Panc1 (cell line): ENCODE measurements at regions not wholly inside any gene's neighbourhood (a gene's known extent, or its start where the extent isn't known, plus 50 kb on each side); places are given as distances from the start of the nearest gene placed in this dataset.

Experiments
- ATAC-seq: fragments of 200-7000 bp; cut with Tn5 transposase; 2 replicates; pipeline ENCODE4 v1.9.1; 2020; ENCODE audit warnings: mild to moderate bottlenecking, moderate library complexity
- BruUV-seq: library from RNA; stranded (reverse); fragments of 400-500 nt; replicated peaks from 2 replicates; lab custom pipeline; 2021; lab: Mats Ljungman, UMichigan
- CTCF ChIA-PET: fragments of 300-600 bp; sonication (Branson Sonifier 250); formaldehyde crosslinking; loops from one replicate; lab custom pipeline; 2022; ENCODE audit warnings: antibody characterized with exemption; lab: Charles Lee
- POLR2A ChIA-PET: fragments of 300-600 bp; sonication (Branson Sonifier 250); formaldehyde crosslinking; loops from one replicate; lab custom pipeline; 2022; ENCODE audit warnings: antibody characterized with exemption; lab: Charles Lee
- DNase-seq: peaks from one replicate; pipeline ENCODE4 v3.0.0-alpha.2; 2010; ENCODE audit warnings: low read depth, low spot score
- H3K27ac ChIP-seq: 2 replicates; pipeline ENCODE4 v1.5.1; 2011; ENCODE audit warnings: mild to moderate bottlenecking, low read length, inconsistent platforms
- H3K27me3 ChIP-seq: fragments of 200-500 bp; sonication (Bioruptor generic); 2 replicates; pipeline ENCODE4 v1.6.0; 2014; ENCODE audit warnings: low read length, inconsistent platforms; ENCODE audit not compliant: control insufficient read depth, insufficient read depth
- H3K36me3 ChIP-seq: fragments of 200-500 bp; sonication (Bioruptor generic); 2 replicates; pipeline ENCODE4 v1.5.1; 2014; ENCODE audit warnings: inconsistent platforms, mild to moderate bottlenecking, low read length, moderate library complexity; ENCODE audit not compliant: control insufficient read depth, insufficient read depth
- H3K4me1 ChIP-seq: 2 replicates; pipeline ENCODE4 v1.5.1; 2011; ENCODE audit warnings: inconsistent platforms, mild to moderate bottlenecking, low read length, moderate library complexity; ENCODE audit not compliant: control insufficient read depth, insufficient read depth
- H3K4me3 ChIP-seq, 2 experiments: 2 replicates each; pipeline ENCODE4 v1.5.1; 2011 to 2012; ENCODE audit warnings: low read depth in 2 of 2, low read length in 2 of 2, mild to moderate bottlenecking in 2 of 2, inconsistent platforms in 1 of 2, moderate library complexity in 1 of 2
- H3K9me3 ChIP-seq: fragments of 200-500 bp; sonication (Bioruptor generic); 2 replicates; pipeline ENCODE4 v1.5.1; 2014; ENCODE audit warnings: low read depth, mild to moderate bottlenecking, inconsistent platforms, low read length, moderate library complexity; ENCODE audit not compliant: control insufficient read depth, insufficient read depth
- CTCF ChIP-seq: fragments of 450-650 bp; IDR thresholded peaks from 2 replicates; pipeline ENCODE4 v1.5.1; 2017; ENCODE audit warnings: mild to moderate bottlenecking
- POLR2AphosphoS5 ChIP-seq: IDR thresholded peaks from 2 replicates; pipeline ENCODE4 v1.6.1; 2012; ENCODE audit warnings: mild to moderate bottlenecking, low read depth, low read length, moderate library complexity
- SIN3A ChIP-seq: IDR thresholded peaks from 2 replicates; pipeline ENCODE4 v1.6.1; 2012; ENCODE audit warnings: low read depth, mild to moderate bottlenecking, low read length, moderate library complexity, borderline replicate concordance; ENCODE audit not compliant: insufficient read depth
- TCF7L2 ChIP-seq: IDR thresholded peaks from 2 replicates; pipeline ENCODE4 v1.6.1; 2011; ENCODE audit warnings: mild to moderate bottlenecking, low read depth, low read length, inconsistent platforms
- in situ Hi-C: cut with HindIII; loops from 2 replicates; pipeline ENCODE4 v1.10.0; 2016; ENCODE audit warnings: low sequenced_read_pairs, low pct_unique_long_range_greater_than_20kb
- intact Hi-C: fragments of 100-400 bp; cut with micrococcal nuclease; formaldehyde crosslinking; loops from one replicate; pipeline ENCODE4 v1.10.0; 2022; ENCODE audit not compliant: unreplicated experiment
- TF ChIP-seq, protein P1 (sequence below), 2 experiments: IDR thresholded peaks; 2 replicates each; pipeline ENCODE4 v1.6.1; 2011 to 2012; ENCODE audit warnings: low read depth in 2 of 2, control low read depth in 1 of 2, low read length in 1 of 2, mild to moderate bottlenecking in 1 of 2, moderate library complexity in 1 of 2; ENCODE audit not compliant: insufficient read depth in 1 of 2

- Histone ChIP-seq H3K4me1 (no peaks in the 10 kb centered on the region), H3K27me3 (no peaks in the 10 kb centered on the region), H3K36me3 (no peaks in the 10 kb centered on the region), H3K9me3 (no peaks in the 10 kb centered on the region), H3K4me3 (no peak overlapping the region), H3K27ac (no peak overlapping the region)
- in situ Hi-C loops = no loop called here
- POLR2A ChIA-PET = no interaction called here
- no peak for TF ChIP-seq TCF7L2
- no peak for TF ChIP-seq CTCF
- TF ChIP-seq POLR2AphosphoS5 = no peak
- BruUV-seq = no TSS peak
- DNase-seq (no peak), ATAC-seq (no peak)
- intact Hi-C loops = no loop called here
- CTCF ChIA-PET = no interaction called here
Measured at GRCh38 chr16:13437413-13437795, 482.6 kb upstream of the ERCC4 start.

GRCh38 chr16:13438064-13438463, 481.9 kb upstream of the ERCC4 start:
- in situ Hi-C loops (no loop called here), intact Hi-C loops (no loop called here)
- ATAC-seq (no peak), DNase-seq (no peak)
- ChIA-PET CTCF (interaction anchor here (0.6 kb wide), 1 partner anchor 9 kb away, joined by 3 read pairs; no protein-coding TSS in a partner anchor), POLR2A (no interaction called here)
- no peak for TF ChIP-seq SIN3A
- TF ChIP-seq, protein P1, sequence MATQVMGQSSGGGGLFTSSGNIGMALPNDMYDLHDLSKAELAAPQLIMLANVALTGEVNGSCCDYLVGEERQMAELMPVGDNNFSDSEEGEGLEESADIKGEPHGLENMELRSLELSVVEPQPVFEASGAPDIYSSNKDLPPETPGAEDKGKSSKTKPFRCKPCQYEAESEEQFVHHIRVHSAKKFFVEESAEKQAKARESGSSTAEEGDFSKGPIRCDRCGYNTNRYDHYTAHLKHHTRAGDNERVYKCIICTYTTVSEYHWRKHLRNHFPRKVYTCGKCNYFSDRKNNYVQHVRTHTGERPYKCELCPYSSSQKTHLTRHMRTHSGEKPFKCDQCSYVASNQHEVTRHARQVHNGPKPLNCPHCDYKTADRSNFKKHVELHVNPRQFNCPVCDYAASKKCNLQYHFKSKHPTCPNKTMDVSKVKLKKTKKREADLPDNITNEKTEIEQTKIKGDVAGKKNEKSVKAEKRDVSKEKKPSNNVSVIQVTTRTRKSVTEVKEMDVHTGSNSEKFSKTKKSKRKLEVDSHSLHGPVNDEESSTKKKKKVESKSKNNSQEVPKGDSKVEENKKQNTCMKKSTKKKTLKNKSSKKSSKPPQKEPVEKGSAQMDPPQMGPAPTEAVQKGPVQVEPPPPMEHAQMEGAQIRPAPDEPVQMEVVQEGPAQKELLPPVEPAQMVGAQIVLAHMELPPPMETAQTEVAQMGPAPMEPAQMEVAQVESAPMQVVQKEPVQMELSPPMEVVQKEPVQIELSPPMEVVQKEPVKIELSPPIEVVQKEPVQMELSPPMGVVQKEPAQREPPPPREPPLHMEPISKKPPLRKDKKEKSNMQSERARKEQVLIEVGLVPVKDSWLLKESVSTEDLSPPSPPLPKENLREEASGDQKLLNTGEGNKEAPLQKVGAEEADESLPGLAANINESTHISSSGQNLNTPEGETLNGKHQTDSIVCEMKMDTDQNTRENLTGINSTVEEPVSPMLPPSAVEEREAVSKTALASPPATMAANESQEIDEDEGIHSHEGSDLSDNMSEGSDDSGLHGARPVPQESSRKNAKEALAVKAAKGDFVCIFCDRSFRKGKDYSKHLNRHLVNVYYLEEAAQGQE (IDR thresholded peaks at IDR 0.05; ENCODE audit: insufficient read depth in 1 of 2, low read depth in 2 of 2, low read length in 1 of 2) = no peak
- TF ChIP-seq CTCF = no peak
- no peak for TF ChIP-seq POLR2AphosphoS5
- no peak for TF ChIP-seq TCF7L2
- no peaks in the 10 kb centered on the region for H3K36me3 ChIP-seq
- no peak overlapping the region for H3K4me3 ChIP-seq
- H3K9me3 ChIP-seq = no peaks in the 10 kb centered on the region
- H3K27ac ChIP-seq = no peak overlapping the region
- no peaks in the 10 kb centered on the region for H3K4me1 ChIP-seq
- BruUV-seq = no TSS peak
- no peaks in the 10 kb centered on the region for H3K27me3 ChIP-seq
